ENCODE measurements at regions not wholly inside any gene's neighbourhood (a gene's known extent, or its start where the extent isn't known, plus 50 kb on each side); places are given as distances from the start of the nearest gene placed in this dataset.

DNA sequence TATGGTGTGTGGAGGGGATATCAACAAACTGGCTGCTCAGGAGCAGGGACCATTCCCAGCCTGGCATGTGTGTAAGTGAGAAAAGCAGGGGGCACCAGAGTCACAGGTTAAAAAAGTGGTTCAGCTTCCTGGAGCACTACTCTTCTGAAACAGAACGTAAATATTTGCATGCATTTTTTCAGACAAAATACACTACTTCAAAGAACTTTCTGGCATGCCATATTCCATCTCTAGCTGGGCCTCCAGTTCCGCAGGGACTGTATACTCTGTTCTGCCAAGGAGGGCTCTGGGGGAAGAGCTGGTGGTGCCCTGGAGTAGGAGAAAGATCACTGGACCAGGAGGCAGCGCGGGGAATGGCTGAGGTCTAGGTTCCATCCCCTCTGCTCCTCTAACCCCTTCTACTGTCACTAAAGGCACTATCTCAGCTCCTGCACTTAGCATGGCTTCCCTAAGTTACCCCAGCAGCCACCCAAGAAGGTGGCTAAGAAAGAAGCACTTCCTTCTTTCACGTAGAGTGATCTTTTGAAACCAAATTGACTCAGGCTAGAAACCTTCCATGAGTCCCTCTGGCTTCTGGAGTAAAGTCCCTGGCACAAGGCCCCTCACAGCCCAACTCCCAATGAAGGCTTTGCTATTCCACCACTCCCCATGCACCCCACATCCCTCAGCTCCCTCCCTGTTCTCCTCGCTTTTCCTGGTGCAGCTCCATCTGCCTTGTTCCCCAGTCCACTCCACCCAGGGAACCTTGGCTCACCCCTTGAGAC lies 57.6 kb upstream of the CABLES1 start:
- TF ChIP-seq, protein P1, sequence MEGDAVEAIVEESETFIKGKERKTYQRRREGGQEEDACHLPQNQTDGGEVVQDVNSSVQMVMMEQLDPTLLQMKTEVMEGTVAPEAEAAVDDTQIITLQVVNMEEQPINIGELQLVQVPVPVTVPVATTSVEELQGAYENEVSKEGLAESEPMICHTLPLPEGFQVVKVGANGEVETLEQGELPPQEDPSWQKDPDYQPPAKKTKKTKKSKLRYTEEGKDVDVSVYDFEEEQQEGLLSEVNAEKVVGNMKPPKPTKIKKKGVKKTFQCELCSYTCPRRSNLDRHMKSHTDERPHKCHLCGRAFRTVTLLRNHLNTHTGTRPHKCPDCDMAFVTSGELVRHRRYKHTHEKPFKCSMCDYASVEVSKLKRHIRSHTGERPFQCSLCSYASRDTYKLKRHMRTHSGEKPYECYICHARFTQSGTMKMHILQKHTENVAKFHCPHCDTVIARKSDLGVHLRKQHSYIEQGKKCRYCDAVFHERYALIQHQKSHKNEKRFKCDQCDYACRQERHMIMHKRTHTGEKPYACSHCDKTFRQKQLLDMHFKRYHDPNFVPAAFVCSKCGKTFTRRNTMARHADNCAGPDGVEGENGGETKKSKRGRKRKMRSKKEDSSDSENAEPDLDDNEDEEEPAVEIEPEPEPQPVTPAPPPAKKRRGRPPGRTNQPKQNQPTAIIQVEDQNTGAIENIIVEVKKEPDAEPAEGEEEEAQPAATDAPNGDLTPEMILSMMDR (IDR thresholded peaks at IDR 0.05; ENCODE audit: low read depth, low read length, poor library complexity, severe bottlenecking): no peak
- TF ChIP-seq EZH2phosphoT487 (IDR thresholded peaks at IDR 0.05; ENCODE audit: borderline replicate concordance, low read length): no peak
